HEK293 (cell line): ENCODE measurements at regions not wholly inside any gene's neighbourhood (a gene's known extent, or its start where the extent isn't known, plus 50 kb on each side); places are given as distances from the start of the nearest gene placed in this dataset.

Source experiments
- CTCF ChIP-seq: fragments of 450-650 bp; formaldehyde crosslinking; IDR thresholded peaks from 2 replicates; pipeline ENCODE4 v1.5.1; 2016; ENCODE audit warnings: missing biosample characterization, missing genetic modification characterization
- PRDM2 ChIP-seq: fragments of 450-650 bp; formaldehyde crosslinking; IDR thresholded peaks from 2 replicates; pipeline ENCODE4 v1.5.1; 2016; ENCODE audit warnings: missing biosample characterization, missing genetic modification characterization, borderline replicate concordance
- ZNF10 ChIP-seq: fragments of 450-650 bp; formaldehyde crosslinking; IDR thresholded peaks from 2 replicates; pipeline ENCODE4 v1.5.1; 2017; ENCODE audit warnings: missing biosample characterization, missing genetic modification characterization
- ZNF140 ChIP-seq: fragments of 450-650 bp; formaldehyde crosslinking; IDR thresholded peaks from 2 replicates; pipeline ENCODE4 v1.5.1; 2016; ENCODE audit warnings: missing biosample characterization, missing genetic modification characterization
- ZNF174 ChIP-seq: fragments of 450-650 bp; formaldehyde crosslinking; IDR thresholded peaks from 2 replicates; pipeline ENCODE4 v1.5.0; 2017; ENCODE audit warnings: missing biosample characterization, mild to moderate bottlenecking, missing genetic modification characterization
- ZNF280D ChIP-seq: fragments of 450-650 bp; formaldehyde crosslinking; IDR thresholded peaks from 2 replicates; pipeline ENCODE4 v1.5.1; 2016; ENCODE audit warnings: missing biosample characterization, missing genetic modification characterization
- ZNF324 ChIP-seq: fragments of 450-650 bp; formaldehyde crosslinking; IDR thresholded peaks from 2 replicates; pipeline ENCODE4 v1.5.1; 2016; ENCODE audit warnings: missing biosample characterization, missing genetic modification characterization
- ZNF423 ChIP-seq: fragments of 450-650 bp; formaldehyde crosslinking; IDR thresholded peaks from 2 replicates; pipeline ENCODE4 v1.5.1; 2016; ENCODE audit warnings: missing biosample characterization, missing genetic modification characterization
- ZNF449 ChIP-seq: fragments of 450-650 bp; formaldehyde crosslinking; IDR thresholded peaks from 2 replicates; pipeline ENCODE4 v1.5.1; 2017; ENCODE audit warnings: missing biosample characterization, mild to moderate bottlenecking, missing genetic modification characterization, moderate library complexity
- ZNF629 ChIP-seq: fragments of 450-650 bp; formaldehyde crosslinking; IDR thresholded peaks from 2 replicates; pipeline ENCODE4 v1.5.1; 2017; ENCODE audit warnings: missing biosample characterization, missing genetic modification characterization
- ZNF701 ChIP-seq: fragments of 450-650 bp; formaldehyde crosslinking; IDR thresholded peaks from 2 replicates; pipeline ENCODE4 v1.5.1; 2016; ENCODE audit warnings: missing biosample characterization, missing genetic modification characterization
- ZSCAN18 ChIP-seq: fragments of 450-650 bp; formaldehyde crosslinking; IDR thresholded peaks from 2 replicates; pipeline ENCODE4 v1.5.1; 2016; ENCODE audit warnings: missing biosample characterization, missing genetic modification characterization
- ZSCAN5A ChIP-seq: fragments of 450-650 bp; formaldehyde crosslinking; IDR thresholded peaks from 2 replicates; pipeline ENCODE4 v1.5.1; 2016; ENCODE audit warnings: missing biosample characterization, missing genetic modification characterization

GRCh38 chr11:80686889-80687288, 1246.1 kb upstream of the TENM4 start:
- TF ChIP-seq ZNF701 (tag by site-specific recombination) (no peak), ZNF324 (tag by site-specific recombination) (no peak), PRDM2 (tag by site-specific recombination) (no peak), ZSCAN5A (tag by site-specific recombination) (no peak), ZNF140 (no peak), CTCF (tag by site-specific recombination) (no peak), ZNF174 (no peak), ZNF423 (tag by site-specific recombination) (no peak), ZNF10 (tag by site-specific recombination) (no peak), ZNF280D (tag by site-specific recombination) (no peak), ZSCAN18 (tag by site-specific recombination) (no peak), ZNF629 (no peak), ZNF449 (no peak)
